PFSK-1 (cell line): ENCODE measurements at regions not wholly inside any gene's neighbourhood (a gene's known extent, or its start where the extent isn't known, plus 50 kb on each side); places are given as distances from the start of the nearest gene placed in this dataset.

Experiments
- FOXP2 ChIP-seq: optimal IDR thresholded peaks from 2 replicates; pipeline ENCODE3; 2011; ENCODE audit warnings: borderline replicate concordance, control low read depth, inconsistent platforms; ENCODE audit not compliant: insufficient read depth; ENCODE audit errors: extremely low read length, extremely low read depth
- POLR2AphosphoS5 ChIP-seq: IDR thresholded peaks from 2 replicates; pipeline ENCODE4 v1.6.1; 2012; ENCODE audit warnings: low read depth, mild to moderate bottlenecking, control low read depth, low read length, moderate library complexity
- SIN3A ChIP-seq: IDR thresholded peaks from 2 replicates; pipeline ENCODE4 v1.6.1; 2012; ENCODE audit warnings: mild to moderate bottlenecking, low read length, moderate library complexity, borderline replicate concordance; ENCODE audit not compliant: insufficient read depth
- TAF1 ChIP-seq: IDR thresholded peaks from 2 replicates; pipeline ENCODE4 v1.6.1; 2012; ENCODE audit warnings: low read length, control low read depth, borderline replicate concordance; ENCODE audit not compliant: insufficient read depth
- TF ChIP-seq, protein P1 (sequence below), 2 experiments: IDR thresholded peaks; 2 replicates each; pipeline versions ENCODE4 v1.6.1 to v1.8.0; 2011 to 2012; ENCODE audit warnings: low read depth in 2 of 2, low read length in 2 of 2, control low read depth in 1 of 2, inconsistent platforms in 1 of 2, mild to moderate bottlenecking in 1 of 2, moderate library complexity in 1 of 2; ENCODE audit not compliant: insufficient read depth in 1 of 2

DNA sequence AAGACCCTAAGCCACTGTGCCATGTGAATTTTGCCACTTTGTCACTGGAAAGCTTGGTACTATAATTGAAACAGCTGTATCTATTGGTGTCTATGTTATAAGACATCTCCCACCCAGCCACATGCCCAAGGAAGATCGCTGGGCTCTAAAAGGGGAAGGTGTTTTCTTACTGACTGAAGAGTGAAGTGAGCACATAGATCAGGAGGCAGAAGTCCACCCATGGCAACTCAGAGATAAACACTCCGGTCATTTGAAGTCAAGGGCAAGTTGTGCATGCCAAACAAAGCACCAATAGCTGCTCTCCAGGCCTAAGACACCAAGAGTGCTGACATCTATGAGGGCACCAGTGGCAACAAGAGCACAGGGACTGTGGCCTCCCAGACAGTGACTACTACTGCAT is 153.8 kb downstream of the KCTD12 start:
- TF ChIP-seq TAF1 = no peak
- no peak for TF ChIP-seq FOXP2
- TF ChIP-seq, protein P1, sequence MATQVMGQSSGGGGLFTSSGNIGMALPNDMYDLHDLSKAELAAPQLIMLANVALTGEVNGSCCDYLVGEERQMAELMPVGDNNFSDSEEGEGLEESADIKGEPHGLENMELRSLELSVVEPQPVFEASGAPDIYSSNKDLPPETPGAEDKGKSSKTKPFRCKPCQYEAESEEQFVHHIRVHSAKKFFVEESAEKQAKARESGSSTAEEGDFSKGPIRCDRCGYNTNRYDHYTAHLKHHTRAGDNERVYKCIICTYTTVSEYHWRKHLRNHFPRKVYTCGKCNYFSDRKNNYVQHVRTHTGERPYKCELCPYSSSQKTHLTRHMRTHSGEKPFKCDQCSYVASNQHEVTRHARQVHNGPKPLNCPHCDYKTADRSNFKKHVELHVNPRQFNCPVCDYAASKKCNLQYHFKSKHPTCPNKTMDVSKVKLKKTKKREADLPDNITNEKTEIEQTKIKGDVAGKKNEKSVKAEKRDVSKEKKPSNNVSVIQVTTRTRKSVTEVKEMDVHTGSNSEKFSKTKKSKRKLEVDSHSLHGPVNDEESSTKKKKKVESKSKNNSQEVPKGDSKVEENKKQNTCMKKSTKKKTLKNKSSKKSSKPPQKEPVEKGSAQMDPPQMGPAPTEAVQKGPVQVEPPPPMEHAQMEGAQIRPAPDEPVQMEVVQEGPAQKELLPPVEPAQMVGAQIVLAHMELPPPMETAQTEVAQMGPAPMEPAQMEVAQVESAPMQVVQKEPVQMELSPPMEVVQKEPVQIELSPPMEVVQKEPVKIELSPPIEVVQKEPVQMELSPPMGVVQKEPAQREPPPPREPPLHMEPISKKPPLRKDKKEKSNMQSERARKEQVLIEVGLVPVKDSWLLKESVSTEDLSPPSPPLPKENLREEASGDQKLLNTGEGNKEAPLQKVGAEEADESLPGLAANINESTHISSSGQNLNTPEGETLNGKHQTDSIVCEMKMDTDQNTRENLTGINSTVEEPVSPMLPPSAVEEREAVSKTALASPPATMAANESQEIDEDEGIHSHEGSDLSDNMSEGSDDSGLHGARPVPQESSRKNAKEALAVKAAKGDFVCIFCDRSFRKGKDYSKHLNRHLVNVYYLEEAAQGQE (IDR thresholded peaks at IDR 0.05; ENCODE audit: insufficient read depth in 1 of 2, low read depth in 2 of 2, low read length in 2 of 2) = no peak
- TF ChIP-seq SIN3A = no peak
- no peak for TF ChIP-seq POLR2AphosphoS5

GRCh38 chr13:76730220-76730619 is 156.0 kb downstream of the KCTD12 start:
- no peak for TF ChIP-seq TAF1
- TF ChIP-seq POLR2AphosphoS5 = no peak
- no peak for TF ChIP-seq SIN3A
- no peak for TF ChIP-seq FOXP2
- TF ChIP-seq, protein P1 (IDR thresholded peaks at IDR 0.05; ENCODE audit: insufficient read depth in 1 of 2, low read depth in 2 of 2, low read length in 2 of 2) = no peak

- no peak for TF ChIP-seq TAF1
- no peak for TF ChIP-seq FOXP2
- TF ChIP-seq, protein P1 (IDR thresholded peaks at IDR 0.05; ENCODE audit: insufficient read depth in 1 of 2, low read depth in 2 of 2, low read length in 2 of 2) = no peak
- no peak for TF ChIP-seq POLR2AphosphoS5
- no peak for TF ChIP-seq SIN3A
Measured at GRCh38 chr13:76729691-76730090, 156.5 kb downstream of the KCTD12 start.

GRCh38 chr13:76725896-76726295 is 160.3 kb downstream of the KCTD12 start:
- TF ChIP-seq, protein P1 (IDR thresholded peaks at IDR 0.05; ENCODE audit: insufficient read depth in 1 of 2, low read depth in 2 of 2, low read length in 2 of 2) = no peak
- no peak for TF ChIP-seq TAF1
- no peak for TF ChIP-seq POLR2AphosphoS5
- TF ChIP-seq SIN3A = no peak
- TF ChIP-seq FOXP2 = no peak

DNA sequence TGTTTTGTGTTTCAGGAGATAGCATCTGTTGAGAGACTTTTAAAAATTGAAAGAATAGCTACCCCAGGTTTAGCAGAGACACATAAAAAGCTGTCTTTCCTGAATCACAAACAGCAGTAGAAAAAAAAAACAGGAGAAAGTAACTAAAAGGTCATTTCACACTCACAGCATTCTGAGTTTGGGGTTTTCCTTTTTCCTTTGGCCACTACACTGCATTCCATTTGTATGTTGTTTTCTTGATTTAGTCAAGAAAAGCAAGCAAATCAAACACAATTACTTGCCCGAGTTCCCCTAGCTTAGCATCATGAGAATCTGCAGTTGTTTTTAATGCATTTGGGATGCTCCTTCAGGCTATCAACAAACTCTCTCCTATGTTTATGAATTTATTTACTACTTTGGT is 161.0 kb downstream of the KCTD12 start:
- no peak for TF ChIP-seq SIN3A
- TF ChIP-seq TAF1 = no peak
- TF ChIP-seq, protein P1 (IDR thresholded peaks at IDR 0.05; ENCODE audit: insufficient read depth in 1 of 2, low read depth in 2 of 2, low read length in 2 of 2) = no peak
- TF ChIP-seq POLR2AphosphoS5 = no peak
- no peak for TF ChIP-seq FOXP2
